Effector CD8-positive, alpha-beta T cell (primary cell): ENCODE measurements at regions not wholly inside any gene's neighbourhood (a gene's known extent, or its start where the extent isn't known, plus 50 kb on each side); places are given as distances from the start of the nearest gene placed in this dataset.
"Not testable (repeated sequence)": the region's sequence is repeated elsewhere in the genome, so short reads cannot be mapped to it uniquely, and the experiment has no call there.

ENCODE experiments used
- DNase-seq: peaks from one replicate; lab custom pipeline; 2025; lab: John Stamatoyannopoulos, UW

DNA sequence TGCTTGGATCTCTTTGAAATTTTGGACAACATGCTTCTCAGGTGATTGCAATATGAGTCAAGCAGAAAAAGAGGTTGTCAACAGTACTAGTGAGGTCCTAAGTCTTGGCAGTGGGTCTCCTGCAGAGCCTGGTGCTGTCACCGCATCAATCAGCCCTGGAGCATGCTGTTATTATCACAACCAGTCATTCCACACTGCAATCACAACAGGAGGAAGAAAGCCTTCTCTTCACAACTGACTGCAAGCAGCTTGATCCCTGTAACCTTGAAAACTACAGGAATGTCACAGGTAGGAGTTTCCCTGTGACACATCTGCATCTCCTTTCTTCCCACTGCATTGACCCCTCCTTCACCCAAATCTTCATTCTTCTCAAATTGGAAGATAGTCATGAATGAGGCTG lies 451.1 kb upstream of the ATP11B start:
- DNase-seq = no peak

GRCh38 chr3:182344026-182344425 lies 449.3 kb upstream of the ATP11B start:
- DNase-seq = not testable (repeated sequence)

- DNase-seq = no peak
Measured at GRCh38 chr3:182349051-182349450, 444.3 kb upstream of the ATP11B start.

DNA sequence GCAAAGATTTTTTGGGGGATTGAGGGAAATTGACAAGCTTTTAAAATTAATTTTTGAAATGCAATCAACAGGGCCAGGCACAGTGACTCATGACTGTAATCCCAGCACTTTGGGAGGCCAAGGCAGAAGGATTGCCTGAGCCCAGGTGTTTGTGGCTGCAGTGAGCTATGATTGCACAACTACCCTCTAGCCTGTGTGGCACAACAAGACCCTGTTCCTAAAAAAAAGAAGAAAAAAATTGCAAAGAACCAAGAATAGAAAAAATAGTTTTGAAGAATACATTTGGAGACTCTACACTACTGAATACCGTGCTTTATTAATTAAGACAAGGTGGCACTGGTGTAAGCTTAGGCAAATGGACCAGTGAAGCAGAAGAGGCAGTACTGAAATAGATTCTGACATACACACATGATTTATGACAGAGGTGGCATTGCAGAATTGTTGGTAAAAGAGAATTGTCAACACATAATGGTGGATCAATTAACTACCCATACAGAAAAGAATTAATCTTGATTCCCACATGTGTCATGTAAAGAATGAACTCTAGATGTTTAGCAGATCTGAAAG lies 443.3 kb upstream of the ATP11B start:
- no peak for DNase-seq

DNA sequence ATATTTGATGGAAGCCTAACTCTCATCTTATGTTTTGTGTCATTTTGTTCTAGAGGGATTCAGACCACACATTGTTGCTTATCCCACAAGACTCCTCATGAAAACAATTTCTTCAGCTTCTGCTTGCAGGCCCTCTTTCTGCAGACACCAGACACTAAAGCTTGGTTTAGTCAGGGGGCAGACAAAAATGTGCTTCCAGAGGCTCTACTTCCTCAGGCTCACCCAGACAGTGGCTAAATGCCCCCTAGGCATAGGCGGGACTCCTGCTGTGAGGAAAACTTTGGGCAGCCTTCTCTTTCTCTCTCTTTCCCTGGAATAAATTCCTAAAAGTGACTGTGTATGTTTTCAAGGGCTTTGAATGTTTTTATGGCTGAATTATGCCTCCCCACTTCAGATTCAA lies 435.4 kb upstream of the ATP11B start:
- DNase-seq = no peak

- no peak for DNase-seq
Measured at GRCh38 chr3:182364323-182364722, 429.0 kb upstream of the ATP11B start.

- DNase-seq = no peak
Measured at GRCh38 chr3:182364723-182365650, 428.3 kb upstream of the ATP11B start.

DNA sequence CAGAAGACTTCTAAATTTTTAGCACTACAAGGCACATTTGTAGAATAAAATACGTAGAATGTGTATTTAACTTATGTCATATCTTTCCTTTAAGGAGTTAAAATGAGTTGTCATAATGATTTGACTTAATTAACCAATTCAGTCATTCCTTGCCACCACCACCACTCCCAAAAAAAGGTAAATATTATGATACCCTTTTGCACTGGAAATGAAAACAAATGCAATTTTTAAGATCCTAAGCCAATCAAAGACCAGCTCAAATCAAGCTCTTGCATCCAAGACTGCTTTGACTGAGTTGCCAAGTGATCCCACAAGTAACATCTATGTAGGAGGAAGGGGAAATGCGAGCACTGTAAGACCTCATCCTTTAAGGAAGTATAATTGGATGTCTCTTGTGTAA lies 426.6 kb upstream of the ATP11B start:
- DNase-seq = no peak

DNA sequence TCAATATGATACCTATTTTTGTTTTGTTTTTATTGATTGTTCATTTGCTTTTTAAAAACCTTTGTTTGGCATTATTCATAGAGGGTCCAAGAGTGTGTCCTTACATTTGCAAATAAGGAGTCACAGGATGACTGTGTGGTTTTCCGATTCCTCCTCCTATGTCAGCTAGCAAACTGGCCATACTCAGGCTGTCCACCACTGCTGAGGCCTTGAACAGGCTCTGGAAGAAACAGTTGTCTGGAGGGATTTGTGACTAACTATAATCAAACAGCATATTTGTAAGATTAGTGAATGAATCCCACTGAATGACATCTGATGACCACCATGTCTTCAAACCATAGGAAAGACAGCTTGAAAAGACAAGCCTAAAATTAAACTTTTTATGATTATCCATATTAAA lies 423.4 kb upstream of the ATP11B start:
- DNase-seq = no peak

DNA sequence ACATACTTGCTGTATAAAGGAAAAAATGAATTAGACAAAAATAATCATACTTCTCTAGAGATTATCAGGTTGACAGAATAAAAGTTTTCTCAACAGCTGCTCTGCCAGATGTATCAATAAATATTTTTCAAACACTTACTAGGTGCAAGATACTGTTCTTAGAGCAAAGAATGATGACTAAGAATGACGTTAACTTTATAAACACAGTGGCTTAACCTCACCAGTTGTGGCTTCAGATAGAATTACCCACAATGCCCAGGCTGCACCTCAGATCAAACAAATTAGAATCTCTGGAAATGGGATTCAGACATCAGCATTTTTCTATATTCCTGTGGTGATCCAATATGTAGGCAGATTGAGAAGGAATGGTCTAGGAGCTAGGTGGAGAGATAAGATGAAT lies 422.4 kb upstream of the ATP11B start:
- no peak for DNase-seq

- DNase-seq = no peak
Measured at GRCh38 chr3:182375916-182376315, 417.4 kb upstream of the ATP11B start.

- no peak for DNase-seq
Measured at GRCh38 chr3:182382112-182382857, 411.0 kb upstream of the ATP11B start.

DNA sequence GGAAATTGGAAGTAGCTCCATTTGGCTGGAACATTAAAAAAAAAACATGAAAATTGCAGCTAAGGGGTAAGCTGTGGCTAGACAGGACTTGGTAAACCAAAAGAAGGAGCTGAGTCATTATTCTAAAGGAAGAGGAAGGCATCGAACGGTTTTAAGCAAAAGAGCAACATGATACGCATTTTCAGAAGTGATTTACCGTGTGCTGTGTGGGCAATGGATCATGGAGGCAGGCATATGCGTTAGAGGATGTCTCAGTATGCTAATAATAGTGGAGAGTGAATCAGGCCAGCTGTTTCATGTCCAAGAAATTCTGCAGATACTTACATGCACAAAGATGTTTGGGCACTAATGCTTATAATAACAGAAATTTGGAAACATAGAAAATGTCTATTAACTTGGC lies 409.1 kb upstream of the ATP11B start:
- no peak for DNase-seq

DNA sequence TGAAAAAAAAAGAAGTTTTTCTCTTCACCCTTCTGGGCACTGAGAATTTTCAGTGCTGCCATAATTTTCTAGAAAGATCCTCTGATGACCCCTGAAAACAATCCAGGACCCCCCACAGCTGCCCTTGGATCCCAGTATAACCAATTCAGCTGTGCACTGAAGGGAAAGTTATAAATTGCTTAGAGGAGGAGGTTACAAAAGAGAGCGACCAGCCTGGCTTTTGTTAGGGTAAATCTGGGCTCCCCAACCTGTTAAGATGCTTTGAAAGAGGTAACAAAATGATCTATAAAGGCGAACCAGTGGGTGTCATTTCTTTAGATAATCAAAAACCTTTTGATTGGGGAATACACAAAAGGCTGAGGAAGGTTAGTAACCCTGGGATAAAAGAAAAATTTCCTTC lies 407.9 kb upstream of the ATP11B start:
- DNase-seq = no peak

DNA sequence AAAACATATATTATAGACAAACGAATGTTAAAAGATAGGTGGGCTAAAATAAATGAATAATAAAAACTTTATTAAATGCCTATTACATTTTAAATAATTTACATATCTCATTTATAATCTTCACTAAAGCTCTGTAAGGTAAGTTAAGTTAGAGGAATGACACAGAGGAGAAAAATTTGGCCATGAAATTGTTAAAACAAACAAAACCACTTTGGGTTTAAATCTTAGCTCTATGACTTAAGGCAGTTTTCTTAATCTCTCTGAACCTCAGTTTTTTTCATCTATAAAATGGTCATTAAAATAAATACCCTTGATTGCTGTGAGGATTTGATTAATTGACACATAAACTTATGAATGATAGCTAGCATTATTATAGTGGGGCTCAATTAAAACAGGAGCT lies 404.8 kb upstream of the ATP11B start:
- DNase-seq = no peak

- no peak for DNase-seq
Measured at GRCh38 chr3:182389071-182389815, 404.1 kb upstream of the ATP11B start.

GRCh38 chr3:182390421-182390820 lies 402.9 kb upstream of the ATP11B start:
- DNase-seq = no peak

- no peak for DNase-seq
Measured at GRCh38 chr3:182392182-182392937, 400.9 kb upstream of the ATP11B start.

DNA sequence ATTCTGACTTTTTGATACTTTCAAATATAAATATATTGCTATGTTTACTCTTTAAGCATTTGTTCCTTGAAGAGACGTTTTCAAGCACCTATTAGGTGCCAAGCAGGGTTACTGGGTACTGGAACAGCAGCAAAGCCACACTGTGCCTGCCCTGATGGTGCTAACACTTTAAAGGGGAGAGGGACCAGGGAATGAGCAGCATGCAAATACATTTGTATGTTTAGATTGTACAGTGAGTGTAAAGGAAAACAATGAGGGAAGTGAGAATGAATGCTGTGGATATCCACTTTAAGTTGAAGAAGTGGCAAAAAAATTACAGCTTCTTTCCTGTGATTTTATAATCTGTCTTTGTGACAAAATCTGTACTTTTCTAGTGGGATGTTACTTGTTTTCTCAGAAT lies 400.2 kb upstream of the ATP11B start:
- no peak for DNase-seq

DNA sequence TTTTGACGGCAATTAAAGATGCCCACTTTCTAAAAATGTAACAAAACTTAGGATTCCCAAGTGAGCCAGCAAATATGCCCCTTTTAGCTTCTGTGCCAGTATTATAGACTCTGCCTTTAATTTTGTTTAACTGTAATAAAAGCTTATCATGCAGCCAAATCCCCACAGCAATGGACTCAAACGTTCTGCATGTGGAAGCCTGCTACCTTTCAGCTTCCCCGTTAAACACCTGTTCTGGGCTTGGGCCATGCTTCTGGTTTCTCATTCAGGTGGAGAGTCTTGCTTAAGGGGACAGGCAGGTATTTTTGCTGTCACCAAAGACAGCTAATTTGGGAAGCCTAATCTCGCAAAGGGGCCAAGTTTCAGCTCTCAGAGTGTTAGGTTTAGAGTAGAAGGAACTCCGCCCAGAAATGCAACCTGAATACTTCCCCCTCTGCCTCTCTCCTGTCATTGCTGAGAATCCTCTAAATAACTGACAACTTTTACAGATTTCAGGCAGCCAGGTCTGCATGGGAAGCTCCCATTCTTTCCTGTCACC lies 399.4 kb upstream of the ATP11B start:
- DNase-seq = no peak

DNA sequence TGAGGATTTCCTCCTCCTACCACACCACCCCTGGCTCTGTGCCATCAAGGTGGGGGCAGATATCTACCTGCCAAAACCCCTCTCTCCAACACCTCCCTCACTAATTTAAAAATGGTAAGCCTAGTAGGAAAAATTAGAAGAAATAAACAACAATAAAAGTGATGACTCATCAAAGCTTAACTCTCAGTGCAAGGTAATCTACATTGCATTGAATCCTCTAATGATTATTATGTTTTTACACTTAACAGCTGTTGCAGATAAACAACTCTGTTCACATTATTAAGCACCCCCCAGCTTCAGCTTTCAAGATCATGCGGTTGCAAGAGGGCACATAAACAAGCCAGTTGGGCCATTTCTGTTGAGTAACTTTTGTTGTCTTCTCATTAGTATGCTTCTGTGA lies 396.1 kb upstream of the ATP11B start:
- no peak for DNase-seq
